Stimulated activated CD8-positive, alpha-beta memory T cell treated with anti-CD3 and anti-CD28 coated beads, Interleukin-4, amount 100 ng/mL, for 24 hours (primary cell): ENCODE measurements at regions not wholly inside any gene's neighbourhood (a gene's known extent, or its start where the extent isn't known, plus 50 kb on each side); places are given as distances from the start of the nearest gene placed in this dataset.
"Not testable (repeated sequence)": the region's sequence is repeated elsewhere in the genome, so short reads cannot be mapped to it uniquely, and the experiment has no call there.

ENCODE experiments used
- DNase-seq: peaks from one replicate; pipeline ENCODE4 v3.0.0-alpha.2; 2020; ENCODE audit warnings: low read depth

GRCh38 chr14:25551674-25552073 lies 501.7 kb upstream of the STXBP6 start:
- DNase-seq, result no peak

DNA sequence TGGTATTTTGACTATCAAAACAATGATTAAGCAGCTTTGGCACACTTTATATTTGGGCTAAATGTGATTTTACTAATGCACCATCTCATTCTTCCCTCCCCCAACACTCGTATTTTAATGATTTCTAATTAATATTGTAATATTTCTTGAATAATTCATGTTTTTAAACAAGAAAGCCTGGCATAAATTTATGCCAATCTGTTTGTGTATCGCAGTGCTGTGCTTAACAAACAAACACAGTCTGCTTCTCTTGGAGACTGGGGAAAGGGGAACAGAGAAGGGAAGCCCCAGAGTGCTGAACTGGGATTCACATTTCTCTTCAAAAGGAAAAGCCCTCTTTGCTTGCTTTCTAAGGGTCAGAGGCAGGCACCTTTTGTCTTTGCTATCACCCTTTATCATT lies 496.9 kb upstream of the STXBP6 start:
- no peak for DNase-seq

DNA sequence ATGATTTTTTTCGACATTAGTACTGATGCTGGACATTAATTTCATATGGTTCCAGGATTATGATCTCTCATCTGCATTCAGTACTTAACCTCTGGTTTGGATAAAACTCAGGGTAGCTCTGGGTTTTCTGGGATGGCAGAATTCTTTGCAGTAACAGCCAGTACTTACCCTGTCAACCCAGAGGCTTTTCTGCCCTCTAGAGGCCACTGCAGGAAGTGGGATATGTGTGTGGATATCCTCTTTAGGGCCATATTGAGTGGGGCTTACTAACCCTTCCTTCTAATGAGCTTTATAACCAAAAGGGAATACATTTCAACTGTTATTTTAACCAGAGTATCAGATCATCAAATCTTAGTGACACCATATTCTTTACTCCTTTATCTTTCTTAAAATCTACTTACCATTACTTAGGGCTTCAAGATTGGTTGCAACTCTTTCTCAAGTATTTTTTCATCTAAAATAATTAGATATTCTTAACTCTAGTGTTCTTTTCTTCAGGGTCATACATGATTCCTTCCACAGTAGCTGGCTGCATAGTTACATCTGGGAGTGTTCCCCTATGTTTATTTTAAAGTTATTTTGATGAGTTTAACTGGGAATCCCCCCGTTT lies 488.0 kb upstream of the STXBP6 start:
- no peak for DNase-seq

DNA sequence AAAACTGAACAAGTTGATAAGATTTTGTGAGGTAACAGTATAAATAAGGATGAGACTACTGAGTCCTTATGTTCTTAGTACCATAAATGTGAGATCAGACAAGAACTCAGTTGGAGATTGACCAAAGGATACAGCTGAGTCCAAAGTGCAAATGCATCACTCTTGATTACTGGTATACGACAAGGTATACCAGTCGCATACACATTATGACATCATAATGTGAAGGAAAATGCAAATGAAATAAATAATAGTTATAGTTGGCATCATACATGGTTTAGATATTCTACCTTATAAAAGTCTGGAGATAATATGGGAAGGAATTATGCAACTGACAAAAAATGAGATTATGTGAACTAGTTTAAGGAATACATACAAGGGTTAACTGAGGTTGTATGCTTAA lies 476.3 kb upstream of the STXBP6 start:
- DNase-seq, result no peak

GRCh38 chr14:25522926-25523325 lies 473.0 kb upstream of the STXBP6 start:
- no peak for DNase-seq

DNA sequence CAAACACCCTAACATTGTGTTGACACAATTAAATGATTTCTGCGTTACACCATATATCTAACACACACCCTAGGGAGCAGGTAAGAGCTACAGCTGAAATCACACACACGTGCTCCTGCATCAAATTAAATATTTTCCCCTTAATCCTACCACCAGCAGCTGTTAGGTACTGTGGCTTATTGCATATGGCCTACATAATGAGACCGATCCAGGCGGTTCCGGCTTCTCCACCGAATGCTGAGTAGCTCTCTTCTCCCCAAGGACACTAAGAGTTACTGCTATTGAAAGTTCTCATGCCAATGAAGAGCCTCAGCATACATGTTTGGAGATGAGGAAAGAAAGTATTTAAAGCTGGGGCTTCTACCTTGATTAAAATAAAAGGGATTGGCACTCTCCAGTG lies 472.2 kb upstream of the STXBP6 start:
- no peak for DNase-seq

GRCh38 chr14:25521616-25522015 lies 471.7 kb upstream of the STXBP6 start:
- DNase-seq, result no peak

- DNase-seq, result no peak
These were observed 470.9 kb upstream of the STXBP6 start for GRCh38 chr14:25520821-25521220.

- no peak for DNase-seq
These were observed 468.4 kb upstream of the STXBP6 start for GRCh38 chr14:25518364-25518763.

DNA sequence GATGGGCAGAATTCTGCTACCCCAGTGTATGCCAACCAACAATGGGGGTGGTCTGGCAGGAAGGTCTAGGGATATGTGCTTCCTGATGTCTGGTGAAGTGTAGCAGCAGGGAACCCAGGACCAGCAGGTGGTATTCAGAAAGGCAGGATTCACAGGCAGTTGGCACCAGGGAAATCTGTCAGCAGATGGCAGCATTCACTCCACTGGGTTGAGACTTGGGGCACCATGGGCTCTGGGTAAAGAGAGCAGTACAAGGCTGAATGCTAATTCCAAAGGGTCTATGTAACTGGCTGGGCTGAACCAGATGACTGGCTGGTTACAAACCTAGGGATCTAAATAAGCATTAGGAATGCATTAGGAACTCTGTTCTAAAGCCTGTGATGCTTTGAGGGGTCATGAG lies 466.9 kb upstream of the STXBP6 start:
- no peak for DNase-seq

- DNase-seq, result no peak
These were observed 458.9 kb upstream of the STXBP6 start for GRCh38 chr14:25508845-25509244.

DNA sequence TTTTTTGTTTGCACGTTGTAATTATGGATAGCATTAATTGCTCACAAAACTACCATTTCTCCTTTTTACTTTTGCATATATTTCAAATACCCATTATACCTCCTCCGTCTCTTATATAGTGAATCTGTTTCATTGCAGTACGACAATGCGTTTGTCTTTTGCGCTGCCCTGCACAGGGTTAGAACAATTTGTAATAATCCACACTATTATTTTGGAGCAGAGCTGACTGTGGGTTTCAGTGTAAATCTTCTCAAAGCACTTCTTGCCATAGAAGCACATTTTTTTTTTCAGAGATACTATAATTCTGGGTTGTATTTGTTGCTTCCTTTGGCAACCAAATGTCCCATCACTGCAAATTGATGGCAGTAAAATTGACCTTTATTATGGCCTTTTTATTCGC lies 451.8 kb upstream of the STXBP6 start:
- DNase-seq, result no peak

DNA sequence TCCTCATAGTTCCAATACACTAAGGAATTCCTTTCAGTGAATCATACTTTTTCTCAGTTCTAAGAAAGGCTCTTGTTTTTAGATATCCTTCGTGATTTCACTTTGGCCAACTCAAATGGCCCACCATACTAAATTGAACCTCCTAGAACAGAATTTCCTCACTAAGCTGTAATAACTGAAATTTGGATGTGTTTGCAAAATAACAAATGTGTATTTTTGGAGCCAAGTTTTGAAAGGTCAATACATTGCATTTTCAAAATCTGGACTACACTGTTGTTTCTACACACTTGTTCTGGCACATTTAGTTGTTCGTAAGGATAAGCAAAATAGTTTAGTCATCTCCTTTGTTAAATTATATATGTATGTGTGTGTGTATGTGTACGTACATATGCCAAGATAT lies 439.0 kb upstream of the STXBP6 start:
- DNase-seq, result no peak

DNA sequence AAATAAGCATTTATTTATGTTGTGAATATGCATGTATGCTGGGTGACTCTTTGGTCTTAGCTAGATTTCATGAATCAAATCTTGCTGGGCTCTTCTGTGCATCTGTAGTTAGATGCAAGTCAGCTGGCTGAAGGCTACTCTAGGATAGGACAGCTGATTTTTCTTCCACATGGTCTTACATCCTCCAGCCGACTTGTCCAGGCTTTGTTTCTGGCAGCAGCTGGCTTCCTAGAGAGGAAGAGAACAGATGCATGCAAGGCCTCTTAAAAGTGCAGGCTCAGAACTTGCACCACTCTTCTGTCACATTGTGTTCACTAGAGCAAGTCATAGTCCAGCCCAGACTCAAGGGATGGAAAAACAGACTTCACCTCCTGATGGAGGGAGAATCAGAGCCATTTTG lies 435.4 kb upstream of the STXBP6 start:
- no peak for DNase-seq

DNA sequence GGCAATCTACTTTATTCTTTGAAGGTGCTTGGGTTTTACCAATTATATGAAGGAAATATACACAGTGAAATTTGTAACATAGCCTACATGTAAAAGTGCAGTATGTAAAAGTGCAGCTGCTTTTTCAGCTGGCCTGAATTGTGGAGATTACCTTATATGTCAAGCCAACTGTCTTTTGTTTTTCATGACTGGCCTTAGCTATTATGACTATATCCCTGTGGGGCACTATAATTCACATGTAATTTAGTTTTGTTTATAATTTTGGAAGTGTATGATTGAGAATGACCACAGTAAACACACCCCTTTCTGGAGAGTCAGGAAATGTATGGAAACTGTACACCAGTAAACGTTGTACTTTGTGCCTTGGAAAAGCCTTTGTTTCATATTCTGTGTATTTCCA lies 435.0 kb upstream of the STXBP6 start:
- no peak for DNase-seq

- DNase-seq, result no peak
These were observed 434.3 kb upstream of the STXBP6 start for GRCh38 chr14:25484235-25484634.

- DNase-seq, result no peak
These were observed 427.6 kb upstream of the STXBP6 start for GRCh38 chr14:25477316-25478098.

DNA sequence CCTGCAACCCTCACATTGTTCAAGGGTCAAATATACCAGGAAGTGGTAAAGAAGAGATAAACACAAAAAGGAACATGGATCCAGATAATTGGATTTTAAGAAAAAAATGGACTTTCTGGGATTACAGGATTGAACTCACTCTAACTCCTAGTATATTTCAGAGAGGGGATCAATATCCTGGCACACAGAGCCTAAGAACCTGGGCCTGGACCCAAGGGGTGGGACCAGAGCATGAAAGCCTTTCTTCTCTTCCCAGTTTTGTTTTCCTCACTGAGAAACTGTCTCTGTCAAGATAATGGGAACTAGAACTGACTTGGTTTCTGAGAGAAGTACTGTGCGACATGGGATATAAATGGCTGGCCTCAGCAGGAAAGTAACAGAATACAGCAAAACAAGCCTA lies 422.8 kb upstream of the STXBP6 start:
- DNase-seq, result no peak

- DNase-seq, result no peak
These were observed 414.8 kb upstream of the STXBP6 start for GRCh38 chr14:25464772-25465171.

DNA sequence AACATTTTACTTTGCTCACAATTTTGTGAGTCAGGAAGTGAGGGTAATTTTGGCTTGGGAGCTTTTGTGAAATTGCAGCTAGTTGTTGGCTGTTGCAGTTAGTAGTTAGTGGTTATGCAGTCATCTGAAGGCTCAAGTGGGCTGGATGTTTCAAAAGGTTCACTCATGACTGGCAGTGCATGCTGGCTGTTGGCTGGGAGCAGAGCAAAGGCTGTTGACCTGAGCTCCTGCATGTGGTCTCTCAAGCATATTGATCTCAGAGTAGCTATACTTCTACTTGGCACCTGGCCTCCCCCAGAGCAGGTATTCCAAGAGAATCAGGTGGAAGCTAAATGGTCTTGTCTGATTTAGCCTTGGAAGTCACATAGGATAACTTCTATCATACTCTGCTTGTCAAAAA lies 414.1 kb upstream of the STXBP6 start:
- no peak for DNase-seq

GRCh38 chr14:25463480-25463879 lies 413.5 kb upstream of the STXBP6 start:
- no peak for DNase-seq

GRCh38 chr14:25461780-25462179 lies 411.8 kb upstream of the STXBP6 start:
- no peak for DNase-seq

GRCh38 chr14:25444381-25444780 lies 394.4 kb upstream of the STXBP6 start:
- no peak for DNase-seq

- not testable (repeated sequence) for DNase-seq
These were observed 390.4 kb upstream of the STXBP6 start for GRCh38 chr14:25440382-25440781.
